ENCODE measurements at regions not wholly inside any gene's neighbourhood (a gene's known extent, or its start where the extent isn't known, plus 50 kb on each side); places are given as distances from the start of the nearest gene placed in this dataset.

DNA sequence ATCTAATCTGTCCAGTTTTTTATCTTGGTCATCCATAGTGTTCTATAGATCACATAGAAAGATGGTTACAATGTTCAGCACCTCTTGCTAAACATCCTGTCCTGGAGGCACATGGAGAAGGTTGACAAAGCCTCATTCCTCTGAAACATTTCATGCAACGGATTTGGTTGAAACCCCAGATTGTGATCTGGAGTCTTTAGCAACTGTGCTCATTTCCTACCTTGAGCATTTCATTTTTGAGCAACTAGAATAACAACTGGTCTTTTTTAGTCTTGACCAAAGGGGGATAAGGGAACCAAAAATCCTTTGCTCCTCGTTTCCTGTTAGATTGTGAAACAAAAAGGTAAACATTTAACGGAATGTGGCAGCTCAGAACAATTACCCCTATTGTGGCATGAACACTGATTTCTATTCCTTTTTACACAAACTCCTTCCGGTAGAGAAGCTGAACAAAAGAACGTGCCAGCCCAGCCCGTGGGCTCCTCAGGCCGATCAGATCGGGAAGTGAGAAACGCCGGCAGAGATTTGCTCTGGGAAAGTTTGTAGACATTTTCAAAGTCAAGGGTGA is 94.7 kb upstream of the ERRFI1 start (continued):
- TF ChIP-seq PTBP1 (IDR thresholded peaks at IDR 0.05; ENCODE audit: low read depth, low read length, poor library complexity, severe bottlenecking) (no peak), ZFX (CRISPR knock-in tag; IDR thresholded peaks at IDR 0.05; ENCODE audit: low read depth) (no peak), SAP130 (CRISPR knock-in tag; IDR thresholded peaks at IDR 0.05; ENCODE audit: low read depth) (peak; percentile 77), NFYC (CRISPR knock-in tag; IDR thresholded peaks at IDR 0.05) (no peak; the same call in 1 of the 2 replicates), ZNF143 (CRISPR knock-in tag; IDR thresholded peaks at IDR 0.05) (no peak), TFAP4 (IDR thresholded peaks at IDR 0.05; ENCODE audit: borderline replicate concordance, low read depth) (peak; percentile 56; the same call in 1 of the 2 replicates), SNRNP70 (IDR thresholded peaks at IDR 0.05; ENCODE audit: low read depth, low read length) (no peak), FOSL2 (CRISPR knock-in tag; IDR thresholded peaks at IDR 0.05) (peak; percentile 61), PATZ1 (CRISPR knock-in tag; IDR thresholded peaks at IDR 0.05) (peak; percentile 44; the same call in 1 of the 2 replicates), SNAI1 (CRISPR knock-in tag; IDR thresholded peaks at IDR 0.05; ENCODE audit: borderline replicate concordance) (no peak), ZNF841 (CRISPR knock-in tag; IDR thresholded peaks at IDR 0.05; ENCODE audit: borderline replicate concordance) (no peak), ATF7 (IDR thresholded peaks at IDR 0.05) (no peak), ATF7 (CRISPR knock-in tag; IDR thresholded peaks at IDR 0.05) (no peak; the same call in 1 of the 2 replicates), PREB (CRISPR knock-in tag; IDR thresholded peaks at IDR 0.05) (no peak), HOXA9 (CRISPR knock-in tag; IDR thresholded peaks at IDR 0.05; ENCODE audit: borderline replicate concordance) (no peak), MZF1 (CRISPR knock-in tag; IDR thresholded peaks at IDR 0.05; ENCODE audit: borderline replicate concordance) (no peak), KIAA2018 (CRISPR knock-in tag; IDR thresholded peaks at IDR 0.05; ENCODE audit: borderline replicate concordance) (no peak), JDP2 (CRISPR knock-in tag; IDR thresholded peaks at IDR 0.05; ENCODE audit: borderline replicate concordance) (no peak), ZIK1 (CRISPR knock-in tag; IDR thresholded peaks at IDR 0.05; ENCODE audit: borderline replicate concordance, low read depth) (no peak)
